Hepatic stellate cell (primary cell): ENCODE measurements at regions not wholly inside any gene's neighbourhood (a gene's known extent, or its start where the extent isn't known, plus 50 kb on each side); places are given as distances from the start of the nearest gene placed in this dataset.
"Not testable (repeated sequence)": the region's sequence is repeated elsewhere in the genome, so short reads cannot be mapped to it uniquely, and the experiment has no call there.

ENCODE experiments used
- DNase-seq: peaks from one replicate; pipeline ENCODE4 v3.0.0; 2011; ENCODE audit warnings: low spot score

DNA sequence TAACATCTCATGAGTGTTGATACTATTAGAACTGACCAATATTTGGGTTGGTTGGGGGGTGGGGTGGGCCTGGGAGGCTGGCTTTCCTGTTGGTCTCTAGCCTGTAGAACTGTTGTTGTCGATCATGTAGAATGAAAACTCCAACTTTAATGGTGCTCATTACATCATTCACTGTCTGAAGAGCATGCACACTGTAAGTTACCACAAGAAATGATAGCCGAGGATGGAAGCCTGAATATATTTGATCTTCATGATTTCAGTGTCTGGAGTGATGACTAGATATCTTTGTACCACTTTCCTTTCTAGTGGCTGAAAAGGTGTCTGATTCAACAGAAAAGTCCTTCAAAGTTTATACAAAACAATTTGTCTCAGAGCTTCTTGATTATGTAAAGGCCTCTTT is 123.6 kb downstream of the XCL2 start:
- no peak for DNase-seq

GRCh38 chr1:168419736-168420135 is 124.1 kb downstream of the XCL2 start:
- no peak for DNase-seq

GRCh38 chr1:168416220-168416619 is 127.6 kb downstream of the XCL2 start:
- DNase-seq, result no peak

GRCh38 chr1:168414914-168415313 is 128.9 kb downstream of the XCL2 start:
- no peak for DNase-seq

DNA sequence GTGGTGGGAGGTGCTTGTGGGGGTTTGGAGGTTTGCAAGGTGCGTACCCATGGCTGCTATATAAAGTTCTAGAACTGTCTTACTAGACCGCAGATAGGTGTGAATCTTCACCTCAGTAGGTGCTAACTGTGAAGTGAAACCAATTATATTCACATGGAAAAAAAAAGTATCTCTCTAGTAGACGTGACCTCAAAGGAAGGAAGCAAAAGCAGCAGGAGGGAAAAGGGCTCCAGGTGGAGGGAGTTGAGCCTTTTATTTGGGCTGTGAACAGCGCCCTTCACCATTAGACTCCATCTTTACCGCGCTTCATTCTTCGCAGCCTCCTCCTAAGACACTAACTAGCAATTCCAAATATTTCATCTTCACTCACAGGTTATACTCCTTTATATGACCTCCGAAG is 129.8 kb downstream of the TBX19 start:
- DNase-seq, result no peak

GRCh38 chr1:168408884-168409283 is 128.2 kb downstream of the TBX19 start:
- no peak for DNase-seq

- no peak for DNase-seq
These were observed 127.8 kb downstream of the TBX19 start for GRCh38 chr1:168408539-168408865.

- DNase-seq, result no peak
These were observed 127.3 kb downstream of the TBX19 start for GRCh38 chr1:168407832-168408538.

GRCh38 chr1:168405906-168406549 is 125.4 kb downstream of the TBX19 start:
- no peak for DNase-seq

- DNase-seq, result no peak
These were observed 122.5 kb downstream of the TBX19 start for GRCh38 chr1:168403140-168403539.

- DNase-seq, result not testable (repeated sequence)
These were observed 121.8 kb downstream of the TBX19 start for GRCh38 chr1:168402466-168402865.

- no peak for DNase-seq
These were observed 120.7 kb downstream of the TBX19 start for GRCh38 chr1:168401341-168401740.

DNA sequence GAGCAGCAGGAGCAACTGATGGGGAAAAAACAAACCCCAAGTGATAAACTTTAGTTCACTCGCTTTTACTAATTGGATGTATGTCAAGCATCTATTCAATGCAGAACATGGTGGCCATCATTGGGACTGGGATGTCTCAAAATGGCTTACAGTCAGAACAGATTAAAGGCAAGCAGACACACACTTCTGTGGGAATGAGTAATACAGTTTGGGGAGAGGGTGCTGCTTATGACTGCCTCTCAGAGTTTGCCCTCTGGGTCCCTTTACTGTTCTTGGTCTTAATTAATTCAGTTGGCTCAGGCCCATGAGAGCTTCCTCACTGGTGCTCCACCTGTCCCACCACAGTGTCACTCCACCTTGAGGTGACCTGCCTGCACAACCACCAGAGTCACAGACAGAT is 119.5 kb downstream of the TBX19 start:
- DNase-seq, result no peak

- DNase-seq, result no peak
These were observed 117.1 kb downstream of the TBX19 start for GRCh38 chr1:168397806-168398205.

- DNase-seq, result no peak
These were observed 116.4 kb downstream of the TBX19 start for GRCh38 chr1:168396940-168397684.

- no peak for DNase-seq
These were observed 115.8 kb downstream of the TBX19 start for GRCh38 chr1:168396508-168396907.

DNA sequence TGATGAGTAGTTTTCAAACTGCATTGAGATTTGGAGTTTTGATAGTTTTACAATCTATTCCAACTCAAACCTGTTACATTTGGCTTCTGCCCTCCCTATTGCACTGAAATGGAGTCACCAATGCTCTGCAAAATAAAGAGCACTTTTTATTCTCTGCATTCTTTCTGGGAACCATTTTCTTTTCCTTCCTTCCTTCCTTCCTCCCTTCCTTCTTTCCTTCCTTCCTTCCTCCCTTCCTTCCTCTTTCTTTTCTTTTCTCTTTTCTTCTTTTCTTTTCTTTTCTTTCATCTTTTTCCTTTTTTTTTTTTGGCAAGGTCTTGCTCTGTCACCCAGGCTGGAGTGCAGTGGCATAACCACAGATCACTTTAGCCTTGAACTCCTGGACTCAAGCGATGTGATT is 114.2 kb downstream of the TBX19 start:
- no peak for DNase-seq

- DNase-seq, result no peak
These were observed 112.4 kb downstream of the TBX19 start for GRCh38 chr1:168392958-168393549.

DNA sequence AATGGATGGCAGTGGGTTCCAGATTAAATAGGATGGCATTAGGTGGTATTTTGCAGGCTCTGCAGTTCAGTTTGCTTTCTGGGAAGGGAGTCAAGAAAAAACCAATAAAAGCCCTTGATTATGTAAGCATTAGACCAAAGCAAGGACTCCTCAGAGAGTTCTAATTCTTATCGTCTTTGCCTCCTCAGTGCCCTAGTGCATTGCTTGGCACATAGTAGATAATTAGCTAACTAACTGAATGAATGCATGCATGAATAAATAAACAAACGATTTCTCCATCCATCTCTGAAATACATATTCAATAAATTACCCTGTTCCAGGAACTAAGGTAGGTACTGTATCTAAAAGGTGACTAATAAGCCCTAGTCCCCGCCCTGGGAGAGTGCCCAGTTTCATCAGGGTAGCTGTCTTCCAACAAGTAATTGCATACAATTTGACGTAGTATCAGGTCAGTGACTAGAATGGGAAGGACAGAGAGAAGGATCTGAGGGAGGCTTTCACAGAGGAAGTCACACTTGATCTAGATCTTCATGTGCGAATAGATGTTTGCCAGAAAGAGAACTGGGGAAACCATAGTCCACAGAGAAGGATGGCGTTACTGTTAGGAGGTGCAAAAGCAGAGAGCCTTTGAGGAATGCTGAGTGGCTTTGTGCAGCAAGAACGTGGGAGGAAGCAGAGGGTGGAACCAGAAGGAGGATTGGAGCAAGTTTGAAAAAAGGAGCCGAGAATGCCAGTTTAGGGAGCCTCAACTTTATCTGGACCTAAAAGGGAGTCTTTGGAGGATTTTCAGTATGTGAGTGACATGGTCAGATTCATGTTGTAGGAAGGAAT is 111.4 kb downstream of the TBX19 start:
- no peak for DNase-seq

- DNase-seq, result no peak
These were observed 109.6 kb downstream of the TBX19 start for GRCh38 chr1:168390271-168390670.

- DNase-seq, result no peak
These were observed 107.4 kb downstream of the TBX19 start for GRCh38 chr1:168387781-168388760.
